HTR-8/SVneo (cell line): ENCODE measurements at regions not wholly inside any gene's neighbourhood (a gene's known extent, or its start where the extent isn't known, plus 50 kb on each side); places are given as distances from the start of the nearest gene placed in this dataset.

Experiments
- DNase-seq: peaks from one replicate; pipeline ENCODE4 v3.0.0; 2011; ENCODE audit warnings: low spot score, mixed read lengths; ENCODE audit not compliant: insufficient read length
- FAIRE-seq: peaks from 2 replicates; lab custom pipeline; 2011; peaks lifted over from hg19 to GRCh38; lab: Jason Lieb, UNC

- DNase-seq (no peak), FAIRE-seq (no peak)
These were observed 595.3 kb downstream of the ARAP2 start for GRCh38 chr4:35649011-35649410.

GRCh38 chr4:35649778-35650177 is 594.5 kb downstream of the ARAP2 start:
- DNase-seq (no peak), FAIRE-seq (no peak)

GRCh38 chr4:35652197-35652596 is 592.1 kb downstream of the ARAP2 start:
- FAIRE-seq = no peak

GRCh38 chr4:35653451-35653850 is 590.9 kb downstream of the ARAP2 start:
- no peak for FAIRE-seq
- DNase-seq = no peak

More at GRCh38 chr4:35652197-35652596, 592.1 kb downstream of the ARAP2 start:
- no peak for DNase-seq

- FAIRE-seq (no peak), DNase-seq (no peak)
These were observed 571.2 kb downstream of the ARAP2 start for GRCh38 chr4:35673137-35673536.

GRCh38 chr4:35684755-35685154 is 559.6 kb downstream of the ARAP2 start:
- DNase-seq (no peak), FAIRE-seq (peak; percentile 26)

- DNase-seq (no peak), FAIRE-seq (no peak)
These were observed 554.4 kb downstream of the ARAP2 start for GRCh38 chr4:35689870-35690269.

GRCh38 chr4:35690271-35690670 is 554.0 kb downstream of the ARAP2 start:
- DNase-seq = no peak
- no peak for FAIRE-seq

GRCh38 chr4:35695003-35695402 is 549.3 kb downstream of the ARAP2 start:
- DNase-seq (no peak), FAIRE-seq (no peak)

- FAIRE-seq (no peak), DNase-seq (no peak)
These were observed 548.9 kb downstream of the ARAP2 start for GRCh38 chr4:35695421-35695820.

- no peak for FAIRE-seq
- no peak for DNase-seq
These were observed 547.0 kb downstream of the ARAP2 start for GRCh38 chr4:35697210-35697736.

- DNase-seq (no peak), FAIRE-seq (no peak)
These were observed 543.7 kb downstream of the ARAP2 start for GRCh38 chr4:35700663-35701062.

- DNase-seq = no peak
- FAIRE-seq = no peak
These were observed 535.2 kb downstream of the ARAP2 start for GRCh38 chr4:35709080-35709479.

- FAIRE-seq (no peak), DNase-seq (no peak)
These were observed 534.0 kb downstream of the ARAP2 start for GRCh38 chr4:35710343-35710742.

GRCh38 chr4:35711127-35711526 is 533.2 kb downstream of the ARAP2 start:
- DNase-seq (no peak), FAIRE-seq (no peak)

GRCh38 chr4:35723973-35724372 is 520.3 kb downstream of the ARAP2 start:
- no peak for DNase-seq
- no peak for FAIRE-seq

GRCh38 chr4:35725131-35725530 is 519.2 kb downstream of the ARAP2 start:
- no peak for DNase-seq
- FAIRE-seq = no peak

- FAIRE-seq (no peak), DNase-seq (no peak)
These were observed 513.9 kb downstream of the ARAP2 start for GRCh38 chr4:35730414-35730813.

- FAIRE-seq (no peak), DNase-seq (no peak)
These were observed 509.8 kb downstream of the ARAP2 start for GRCh38 chr4:35734381-35735098.

- FAIRE-seq (no peak), DNase-seq (no peak)
These were observed 505.0 kb downstream of the ARAP2 start for GRCh38 chr4:35739308-35739707.

GRCh38 chr4:35754047-35754446 is 490.3 kb downstream of the ARAP2 start:
- DNase-seq = no peak
- FAIRE-seq = no peak

- FAIRE-seq = no peak
These were observed 486.5 kb downstream of the ARAP2 start for GRCh38 chr4:35757836-35758235.

More at GRCh38 chr4:35757836-35758235, 486.5 kb downstream of the ARAP2 start:
- DNase-seq = no peak
